Liver (tissue), 3 donors: ENCODE measurements at regions not wholly inside any gene's neighbourhood (a gene's known extent, or its start where the extent isn't known, plus 50 kb on each side); places are given as distances from the start of the nearest gene placed in this dataset.

ENCODE experiments used
- ATF3 ChIP-seq: IDR thresholded peaks from 2 replicates; pipeline ENCODE4 v1.6.1; 2016; ENCODE audit warnings: antibody characterized with exemption
- CTCF ChIP-seq: fragments of 150-350 bp; IDR thresholded peaks from 2 replicates; pipeline ENCODE4 v1.5.1; 2017; ENCODE audit warnings: improper control_type of control experiment, low read depth, low read length; ENCODE audit not compliant: missing input control
- EGR1 ChIP-seq, 2 donors: IDR thresholded peaks; 2 replicates each; pipeline ENCODE4 v1.6.1; 2016 to 2018; ENCODE audit warnings: antibody characterized with exemption in 2 of 2, low read depth in 2 of 2
- GABPA ChIP-seq, 2 donors: IDR thresholded peaks in 1 of 2; conservative IDR thresholded peaks in 1 of 2; 2 replicates each; pipeline ENCODE4 v1.6.1; 2016; ENCODE audit warnings: antibody characterized with exemption in 2 of 2, mild to moderate bottlenecking in 1 of 2, moderate library complexity in 1 of 2
- HNF4G ChIP-seq: IDR thresholded peaks from 2 replicates; pipeline ENCODE4 v1.6.1; 2016; ENCODE audit warnings: antibody characterized with exemption
- JUND ChIP-seq, 2 donors: IDR thresholded peaks; 2 replicates each; pipeline ENCODE4 v1.6.1; 2016; ENCODE audit warnings: antibody characterized with exemption in 2 of 2
- RAD21 ChIP-seq, 2 donors: IDR thresholded peaks; 2 replicates each; pipeline ENCODE4 v1.6.1; 2016; ENCODE audit warnings: antibody characterized with exemption in 2 of 2, mild to moderate bottlenecking in 2 of 2
- REST ChIP-seq: IDR thresholded peaks from 2 replicates; pipeline ENCODE4 v1.6.1; 2016; ENCODE audit warnings: antibody characterized with exemption, mild to moderate bottlenecking
- RXRA ChIP-seq, 2 donors: IDR thresholded peaks; 2 replicates each; pipeline ENCODE4 v1.6.1; 2017 to 2018; ENCODE audit warnings: antibody characterized with exemption in 2 of 2, mild to moderate bottlenecking in 1 of 2
- TAF1 ChIP-seq: conservative IDR thresholded peaks from 2 replicates; pipeline ENCODE4 v1.6.1; 2016; ENCODE audit warnings: antibody characterized with exemption, mild to moderate bottlenecking
- YY1 ChIP-seq: IDR thresholded peaks from 2 replicates; pipeline ENCODE4 v1.6.1; 2016; ENCODE audit warnings: antibody characterized with exemption, mild to moderate bottlenecking
- TF ChIP-seq, protein P1 (sequence below): IDR thresholded peaks from 2 replicates; pipeline ENCODE4 v1.6.1; 2016; ENCODE audit warnings: antibody characterized with exemption
- TF ChIP-seq, protein P2 (sequence below): IDR thresholded peaks from 2 replicates; pipeline ENCODE4 v1.6.1; 2016; ENCODE audit warnings: antibody characterized with exemption
- donor health status: healthy.
- donor health status: healthy.

DNA sequence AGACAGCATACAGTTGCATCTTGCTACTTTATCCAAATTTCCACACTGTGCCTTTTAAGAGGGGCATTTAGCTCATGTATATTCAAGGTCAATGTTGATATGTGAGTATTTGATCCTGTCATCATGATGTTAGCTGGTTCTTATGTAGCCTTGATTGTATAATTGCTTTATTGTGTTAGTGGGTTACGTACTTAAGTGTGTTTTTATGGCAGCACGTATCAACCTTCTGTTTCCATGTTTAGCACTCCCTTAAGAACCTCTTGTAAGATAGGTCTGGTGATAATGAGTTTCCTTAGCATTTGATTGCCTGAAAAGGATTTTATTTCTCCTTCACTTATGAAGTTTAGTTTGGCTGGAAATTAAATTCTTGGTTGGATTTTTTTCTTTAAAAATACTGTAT lies 445.2 kb downstream of the NAV3 start:
- TF ChIP-seq CTCF = no peak
- TF ChIP-seq JUND (IDR thresholded peaks at IDR 0.05) = no peak
- TF ChIP-seq, protein P1, sequence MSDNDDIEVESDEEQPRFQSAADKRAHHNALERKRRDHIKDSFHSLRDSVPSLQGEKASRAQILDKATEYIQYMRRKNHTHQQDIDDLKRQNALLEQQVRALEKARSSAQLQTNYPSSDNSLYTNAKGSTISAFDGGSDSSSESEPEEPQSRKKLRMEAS = no peak
- no peak for TF ChIP-seq REST
- TF ChIP-seq YY1 = no peak
- no peak for TF ChIP-seq RXRA (IDR thresholded peaks at IDR 0.05)
- TF ChIP-seq GABPA (IDR thresholded peaks at IDR 0.05 in 1 of 2, conservative IDR thresholded peaks at IDR 0.05 in 1 of 2) = no peak
- no peak for TF ChIP-seq RAD21 (IDR thresholded peaks at IDR 0.05)
- TF ChIP-seq ATF3 = no peak
- TF ChIP-seq EGR1 (IDR thresholded peaks at IDR 0.05; ENCODE audit: low read depth in 2 of 2) = no peak
- TF ChIP-seq TAF1 = no peak
- no peak for TF ChIP-seq HNF4G
- TF ChIP-seq, protein P2, sequence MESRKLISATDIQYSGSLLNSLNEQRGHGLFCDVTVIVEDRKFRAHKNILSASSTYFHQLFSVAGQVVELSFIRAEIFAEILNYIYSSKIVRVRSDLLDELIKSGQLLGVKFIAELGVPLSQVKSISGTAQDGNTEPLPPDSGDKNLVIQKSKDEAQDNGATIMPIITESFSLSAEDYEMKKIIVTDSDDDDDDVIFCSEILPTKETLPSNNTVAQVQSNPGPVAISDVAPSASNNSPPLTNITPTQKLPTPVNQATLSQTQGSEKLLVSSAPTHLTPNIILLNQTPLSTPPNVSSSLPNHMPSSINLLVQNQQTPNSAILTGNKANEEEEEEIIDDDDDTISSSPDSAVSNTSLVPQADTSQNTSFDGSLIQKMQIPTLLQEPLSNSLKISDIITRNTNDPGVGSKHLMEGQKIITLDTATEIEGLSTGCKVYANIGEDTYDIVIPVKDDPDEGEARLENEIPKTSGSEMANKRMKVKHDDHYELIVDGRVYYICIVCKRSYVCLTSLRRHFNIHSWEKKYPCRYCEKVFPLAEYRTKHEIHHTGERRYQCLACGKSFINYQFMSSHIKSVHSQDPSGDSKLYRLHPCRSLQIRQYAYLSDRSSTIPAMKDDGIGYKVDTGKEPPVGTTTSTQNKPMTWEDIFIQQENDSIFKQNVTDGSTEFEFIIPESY = no peak
